IPS-15b (cell line): ENCODE measurements at regions not wholly inside any gene's neighbourhood (a gene's known extent, or its start where the extent isn't known, plus 50 kb on each side); places are given as distances from the start of the nearest gene placed in this dataset.

Experiments used
- H3K27me3 ChIP-seq: one replicate; pipeline ENCODE4 v1.6.1; 2013; ENCODE audit warnings: low read length; ENCODE audit not compliant: control insufficient read depth, insufficient read depth
- H3K36me3 ChIP-seq: one replicate; pipeline ENCODE4 v1.6.1; 2013; ENCODE audit warnings: low read length; ENCODE audit not compliant: control insufficient read depth, insufficient read depth
- H3K4me1 ChIP-seq: one replicate; pipeline ENCODE4 v1.6.1; 2013; ENCODE audit warnings: mild to moderate bottlenecking, low read length; ENCODE audit not compliant: control insufficient read depth, insufficient read depth
- H3K4me3 ChIP-seq: one replicate; pipeline ENCODE4 v1.5.1; 2013; ENCODE audit warnings: low read depth, low read length
- H3K9ac ChIP-seq: one replicate; pipeline ENCODE4 v1.6.1; 2013; ENCODE audit warnings: low read depth, mild to moderate bottlenecking, low read length
- H3K9me3 ChIP-seq: one replicate; pipeline ENCODE4 v1.6.1; 2013; ENCODE audit warnings: mild to moderate bottlenecking, low read length; ENCODE audit not compliant: control insufficient read depth, insufficient read depth

- Histone ChIP-seq H3K36me3 (no peaks in the 10 kb centered on the region), H3K9ac (no peak overlapping the region), H3K27me3 (no peaks in the 10 kb centered on the region), H3K4me1 (peaks cover 1% of the 10 kb centered on the region), H3K4me3 (no peak overlapping the region), H3K9me3 (no peaks in the 10 kb centered on the region)
Observed at GRCh38 chr18:30514059-30514458, 528.5 kb downstream of the DSC3 start.

GRCh38 chr18:30512872-30513271 is 529.7 kb downstream of the DSC3 start:
- H3K27me3 ChIP-seq: no peaks in the 10 kb centered on the region
- no peak overlapping the region for H3K4me3 ChIP-seq
- no peaks in the 10 kb centered on the region for H3K36me3 ChIP-seq
- H3K4me1 ChIP-seq: no peaks in the 10 kb centered on the region
- H3K9me3 ChIP-seq: no peaks in the 10 kb centered on the region
- no peak overlapping the region for H3K9ac ChIP-seq

- Histone ChIP-seq H3K4me1 (no peaks in the 10 kb centered on the region), H3K36me3 (no peaks in the 10 kb centered on the region)
Observed at GRCh38 chr18:30510882-30511281, 531.7 kb downstream of the DSC3 start.

GRCh38 chr18:30501594-30501993 is 540.9 kb downstream of the DSC3 start:
- Histone ChIP-seq H3K9me3 (no peaks in the 10 kb centered on the region), H3K4me3 (no peak overlapping the region)

More at GRCh38 chr18:30510882-30511281, 531.7 kb downstream of the DSC3 start:
- Histone ChIP-seq H3K4me3 (no peak overlapping the region), H3K27me3 (no peaks in the 10 kb centered on the region), H3K9ac (no peak overlapping the region), H3K9me3 (no peaks in the 10 kb centered on the region)

GRCh38 chr18:30500240-30500945 is 542.1 kb downstream of the DSC3 start:
- H3K9ac ChIP-seq: no peak overlapping the region
- no peaks in the 10 kb centered on the region for H3K36me3 ChIP-seq
- no peaks in the 10 kb centered on the region for H3K9me3 ChIP-seq
- H3K27me3 ChIP-seq: no peaks in the 10 kb centered on the region
- H3K4me3 ChIP-seq: no peak overlapping the region
- H3K4me1 ChIP-seq: no peaks in the 10 kb centered on the region

More at GRCh38 chr18:30501594-30501993, 540.9 kb downstream of the DSC3 start:
- no peaks in the 10 kb centered on the region for H3K36me3 ChIP-seq
- no peaks in the 10 kb centered on the region for H3K4me1 ChIP-seq
- H3K9ac ChIP-seq: no peak overlapping the region
- H3K27me3 ChIP-seq: no peaks in the 10 kb centered on the region

GRCh38 chr18:30499721-30500120 is 542.8 kb downstream of the DSC3 start:
- no peaks in the 10 kb centered on the region for H3K4me1 ChIP-seq
- no peaks in the 10 kb centered on the region for H3K27me3 ChIP-seq
- no peaks in the 10 kb centered on the region for H3K36me3 ChIP-seq
- H3K9me3 ChIP-seq: no peaks in the 10 kb centered on the region
- H3K9ac ChIP-seq: no peak overlapping the region
- H3K4me3 ChIP-seq: no peak overlapping the region

- H3K9me3 ChIP-seq: no peaks in the 10 kb centered on the region
- H3K9ac ChIP-seq: no peak overlapping the region
- H3K36me3 ChIP-seq: no peaks in the 10 kb centered on the region
- no peaks in the 10 kb centered on the region for H3K27me3 ChIP-seq
- no peaks in the 10 kb centered on the region for H3K4me1 ChIP-seq
- no peak overlapping the region for H3K4me3 ChIP-seq
Observed at GRCh38 chr18:30492552-30493129, 549.9 kb downstream of the DSC3 start.

- Histone ChIP-seq H3K36me3 (no peaks in the 10 kb centered on the region), H3K27me3 (no peaks in the 10 kb centered on the region), H3K4me1 (no peaks in the 10 kb centered on the region), H3K4me3 (no peak overlapping the region), H3K9me3 (no peaks in the 10 kb centered on the region), H3K9ac (no peak overlapping the region)
Observed at GRCh38 chr18:30491815-30492551, 550.6 kb downstream of the DSC3 start.

- H3K36me3 ChIP-seq: no peaks in the 10 kb centered on the region
- no peaks in the 10 kb centered on the region for H3K9me3 ChIP-seq
- H3K4me1 ChIP-seq: no peaks in the 10 kb centered on the region
- no peak overlapping the region for H3K4me3 ChIP-seq
- no peaks in the 10 kb centered on the region for H3K27me3 ChIP-seq
- H3K9ac ChIP-seq: no peak overlapping the region
Observed at GRCh38 chr18:30489890-30490643, 552.5 kb downstream of the DSC3 start.

GRCh38 chr18:30487962-30488361 is 554.6 kb downstream of the DSC3 start:
- Histone ChIP-seq H3K9ac (no peak overlapping the region), H3K4me3 (no peak overlapping the region), H3K9me3 (no peaks in the 10 kb centered on the region), H3K36me3 (no peaks in the 10 kb centered on the region), H3K27me3 (no peaks in the 10 kb centered on the region), H3K4me1 (no peaks in the 10 kb centered on the region)

- Histone ChIP-seq H3K36me3 (no peaks in the 10 kb centered on the region), H3K9me3 (no peaks in the 10 kb centered on the region), H3K4me1 (no peaks in the 10 kb centered on the region), H3K9ac (no peak overlapping the region), H3K4me3 (no peak overlapping the region), H3K27me3 (no peaks in the 10 kb centered on the region)
Observed at GRCh38 chr18:30486856-30487255, 555.7 kb downstream of the DSC3 start.
